Progenitor cell of endocrine pancreas (in vitro differentiated cells): ENCODE measurements at regions not wholly inside any gene's neighbourhood (a gene's known extent, or its start where the extent isn't known, plus 50 kb on each side); places are given as distances from the start of the nearest gene placed in this dataset.

ENCODE experiments used
- DNase-seq: peaks from one replicate; pipeline ENCODE4 v3.0.0; 2021; ENCODE audit warnings: low spot score; ENCODE audit not compliant: unreplicated experiment
- H3K27ac Mint-ChIP-seq: 2 replicates; pipeline ENCODE4 v1.8.0; 2021; ENCODE audit warnings: mild to moderate bottlenecking, moderate library complexity, mixed read lengths
- H3K27me3 Mint-ChIP-seq: 2 replicates; pipeline ENCODE4 v1.8.0; 2021; ENCODE audit warnings: mixed read lengths
- H3K36me3 Mint-ChIP-seq: 2 replicates; pipeline ENCODE4 v1.8.0; 2022; ENCODE audit warnings: mixed read lengths; ENCODE audit not compliant: insufficient read depth
- H3K4me1 Mint-ChIP-seq: 2 replicates; pipeline ENCODE4 v1.8.0; 2021; ENCODE audit warnings: low read depth, mixed read lengths
- H3K4me3 Mint-ChIP-seq: 2 replicates; pipeline ENCODE4 v1.8.0; 2021; ENCODE audit warnings: low read depth, mild to moderate bottlenecking, moderate library complexity, mixed read lengths
- H3K9me3 Mint-ChIP-seq: 2 replicates; pipeline ENCODE4 v1.8.0; 2021; ENCODE audit warnings: low read depth, mixed read lengths
- CTCF ChIP-seq: fragments of 200-600 bp; sonication (generic); IDR thresholded peaks from one replicate; pipeline ENCODE4 v1.5.0; 2021; ENCODE audit warnings: antibody characterized with exemption, mild to moderate bottlenecking; ENCODE audit not compliant: unreplicated experiment

GRCh38 chr7:50146692-50147091 is 53.6 kb upstream of the ZPBP start:
- no peaks in the 10 kb centered on the region for H3K27me3 Mint-ChIP-seq
- DNase-seq: no peak
- no peak overlapping the region for H3K27ac Mint-ChIP-seq
- H3K9me3 Mint-ChIP-seq: no peaks in the 10 kb centered on the region
- TF ChIP-seq CTCF: no peak
- no peak overlapping the region for H3K4me3 Mint-ChIP-seq
- H3K4me1 Mint-ChIP-seq: no peaks in the 10 kb centered on the region
- no peaks in the 10 kb centered on the region for H3K36me3 Mint-ChIP-seq

DNA sequence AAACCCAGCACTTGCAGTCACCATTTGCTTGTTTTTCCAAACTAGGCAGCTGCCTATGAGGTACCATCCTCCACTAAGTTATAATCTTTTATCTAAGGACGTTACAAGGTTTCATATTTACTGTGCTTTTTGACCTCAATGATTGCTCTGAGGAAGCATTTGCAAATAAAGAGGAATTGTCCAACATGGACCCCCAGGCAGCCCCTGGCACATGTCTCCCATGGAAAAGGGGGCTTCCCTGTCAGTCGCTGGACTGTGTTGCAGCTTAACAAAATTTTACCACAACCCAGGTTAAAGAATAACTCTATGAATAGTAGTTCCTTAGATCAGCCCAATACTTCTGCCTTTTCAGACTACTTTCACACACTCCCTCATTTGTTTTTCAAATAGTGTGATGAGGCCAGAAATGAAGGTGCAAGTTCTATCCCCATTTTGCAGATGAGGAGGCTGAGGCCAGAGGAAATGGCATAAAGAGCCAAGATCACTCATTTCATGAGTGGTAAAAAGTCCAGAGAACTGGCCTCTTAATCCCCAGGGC is 52.8 kb upstream of the ZPBP start:
- no peak for TF ChIP-seq CTCF
- no peaks in the 10 kb centered on the region for H3K4me1 Mint-ChIP-seq

GRCh38 chr7:50145226-50145625 is 52.2 kb upstream of the ZPBP start:
- Mint-ChIP-seq H3K4me3 (no peak overlapping the region), H3K36me3 (no peaks in the 10 kb centered on the region), H3K9me3 (no peaks in the 10 kb centered on the region), H3K27me3 (no peaks in the 10 kb centered on the region), H3K4me1 (no peaks in the 10 kb centered on the region), H3K27ac (no peak overlapping the region)
- no peak for TF ChIP-seq CTCF
- DNase-seq: no peak

More for the DNA sequence above, 52.8 kb upstream of the ZPBP start:
- DNase-seq: no peak
- Mint-ChIP-seq H3K36me3 (no peaks in the 10 kb centered on the region), H3K27me3 (no peaks in the 10 kb centered on the region), H3K27ac (no peak overlapping the region), H3K9me3 (no peaks in the 10 kb centered on the region), H3K4me3 (no peak overlapping the region)
